HG03175 (cell line): ENCODE measurements at regions not wholly inside any gene's neighbourhood (a gene's known extent, or its start where the extent isn't known, plus 50 kb on each side); places are given as distances from the start of the nearest gene placed in this dataset.
A peak's percentile ranks its signal among the peaks of the same experiment; 100 is the strongest.
"Not testable (repeated sequence)": the region's sequence is repeated elsewhere in the genome, so short reads cannot be mapped to it uniquely, and the experiment has no call there.

Source experiments
- ATAC-seq: cut with Tn5 transposase; IDR thresholded peaks from one replicate; pipeline ENCODE4 v1.9.1; 2021; ENCODE audit warnings: mild to moderate bottlenecking, moderate library complexity; ENCODE audit not compliant: unreplicated experiment

GRCh38 chr2:7620255-7620654, 703.0 kb downstream of the RNF144A start:
- ATAC-seq = no peak

DNA sequence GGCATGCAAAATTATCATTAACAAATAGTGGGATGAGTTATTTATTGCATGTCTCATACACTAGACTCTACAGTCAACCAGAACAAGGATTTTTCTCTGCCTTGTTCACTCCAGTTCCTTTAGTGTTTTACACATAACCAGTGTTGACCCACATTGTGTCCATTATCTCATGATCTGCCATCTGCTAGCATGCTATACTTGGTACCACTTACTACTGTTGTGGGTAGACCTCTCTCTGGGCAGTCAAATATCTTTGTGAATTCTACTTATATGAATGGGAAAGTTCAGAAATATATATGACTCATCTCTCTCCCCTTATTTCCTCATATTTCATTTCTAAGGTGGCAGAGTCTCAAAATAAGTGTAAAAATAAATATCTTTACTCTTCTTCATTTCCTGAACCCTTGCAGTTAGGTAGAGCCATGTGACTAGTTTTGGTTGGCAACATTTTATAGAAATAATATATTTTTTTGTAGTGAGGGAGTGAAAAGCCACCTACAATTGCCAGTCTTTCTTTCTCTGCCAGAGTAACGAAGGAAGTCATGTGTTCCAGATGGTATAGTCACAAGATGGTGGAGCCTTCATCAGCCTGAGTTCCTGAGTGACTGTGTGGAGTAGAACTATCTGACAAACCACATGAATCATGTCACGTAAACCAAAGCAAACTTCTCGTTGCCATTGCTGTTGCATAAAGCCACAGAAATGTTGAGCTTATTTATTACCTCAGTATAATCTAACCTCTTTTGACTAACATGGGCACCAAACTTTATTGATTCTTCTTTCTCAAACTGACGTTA, 704.0 kb downstream of the RNF144A start:
- ATAC-seq = no peak

GRCh38 chr2:7625392-7626138, 708.4 kb downstream of the RNF144A start:
- peak; percentile 79 for ATAC-seq

DNA sequence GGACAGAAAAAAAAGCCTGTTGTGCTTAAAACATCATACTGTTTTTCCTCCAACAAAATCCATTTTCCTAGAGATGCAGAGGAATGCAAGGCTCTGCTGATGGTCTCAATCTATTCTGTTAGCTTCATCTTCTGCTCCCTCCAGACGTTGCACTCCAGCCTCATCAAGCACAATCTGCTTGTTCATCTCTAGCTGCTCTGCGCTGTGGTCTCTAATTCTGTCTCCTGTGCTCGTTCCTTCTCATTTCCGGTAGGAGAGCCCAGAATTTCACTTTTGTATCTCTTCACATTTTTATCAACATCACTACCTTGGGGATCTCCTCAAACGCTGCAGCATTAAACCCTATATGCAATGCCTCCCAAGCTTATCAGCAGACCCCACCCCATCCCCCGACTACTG, 708.9 kb downstream of the RNF144A start:
- no peak for ATAC-seq

GRCh38 chr2:7627583-7627982, 710.4 kb downstream of the RNF144A start:
- ATAC-seq = no peak

DNA sequence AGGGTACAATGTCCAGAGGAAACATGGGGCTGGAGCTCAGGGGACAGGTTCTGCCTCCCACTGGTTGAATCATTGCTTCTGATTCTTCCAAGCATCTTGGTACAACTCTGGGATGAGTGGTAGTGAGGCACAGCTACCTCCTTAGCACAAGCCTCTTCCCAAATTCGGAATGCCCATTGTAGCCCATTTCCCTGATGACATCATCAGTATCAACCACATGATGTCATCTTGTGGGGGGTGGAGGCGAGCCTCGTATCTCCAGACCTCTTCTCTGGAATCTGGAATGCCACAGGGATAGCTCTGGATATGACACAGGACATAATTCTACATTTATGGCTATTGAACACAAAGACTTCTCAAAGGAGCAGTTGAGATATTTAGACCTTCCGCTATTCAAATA, 715.2 kb downstream of the RNF144A start:
- ATAC-seq = no peak

- no peak for ATAC-seq
Measured at GRCh38 chr2:7633566-7634153, 716.4 kb downstream of the RNF144A start.

- no peak for ATAC-seq
Measured at GRCh38 chr2:7634409-7634808, 717.2 kb downstream of the RNF144A start.

DNA sequence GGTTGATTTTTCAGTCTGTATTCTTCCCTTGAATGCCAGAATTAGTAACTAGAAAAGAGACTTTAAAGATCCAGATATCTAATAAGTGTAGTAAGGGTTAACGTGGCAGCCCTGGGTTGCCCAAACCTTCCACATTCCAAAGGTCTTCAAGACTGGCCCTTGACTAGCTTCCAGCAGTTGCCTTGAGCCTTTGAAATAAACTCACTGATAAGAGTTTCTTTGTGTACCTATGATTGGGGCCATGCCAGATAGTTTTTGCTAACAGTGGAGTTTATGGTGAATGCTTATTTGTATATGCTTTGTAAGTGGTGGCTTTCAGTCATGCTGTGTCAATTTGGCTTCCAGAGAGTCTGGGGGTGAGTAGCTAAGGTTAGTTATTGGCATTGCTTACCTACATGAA, 722.3 kb downstream of the RNF144A start:
- ATAC-seq = no peak

DNA sequence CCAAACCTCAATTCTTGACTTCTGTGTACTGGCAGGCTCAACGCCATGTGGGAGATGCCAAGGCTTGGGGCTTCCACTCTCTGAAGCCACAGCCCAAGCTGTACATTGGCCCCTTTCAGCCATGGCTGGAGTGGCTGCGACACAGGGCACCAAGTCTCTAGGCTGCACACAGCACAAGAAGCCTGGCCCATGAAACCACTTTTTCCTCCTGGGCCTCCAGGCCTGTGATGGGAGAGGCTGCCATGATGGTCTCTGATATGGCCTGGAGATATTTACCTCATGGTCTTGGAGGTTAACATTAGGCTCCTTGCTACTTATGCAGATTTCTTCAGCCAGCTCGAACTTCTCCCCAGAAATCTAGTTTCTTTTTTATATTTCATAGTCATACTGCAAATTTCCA, 724.1 kb downstream of the RNF144A start:
- ATAC-seq = not testable (repeated sequence)

DNA sequence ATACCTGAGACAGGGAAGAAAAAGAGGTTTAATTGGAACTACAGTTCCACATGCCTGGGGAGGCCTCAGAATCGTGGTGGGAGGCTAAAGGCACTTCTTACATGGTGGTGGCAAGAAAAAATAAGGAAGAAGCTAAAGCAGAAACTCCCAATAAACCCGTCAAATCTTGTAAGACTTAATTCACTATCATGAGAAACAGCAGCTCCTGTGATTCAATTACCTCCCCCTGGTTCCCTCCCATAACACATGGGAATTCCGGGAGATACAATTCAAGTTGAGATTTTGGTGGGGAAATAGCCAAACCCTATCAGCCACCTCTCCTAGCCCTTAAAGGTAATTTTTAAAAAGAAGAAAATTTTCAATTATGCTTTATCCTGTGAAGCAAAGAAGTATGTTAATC, 728.8 kb downstream of the RNF144A start:
- ATAC-seq = no peak

DNA sequence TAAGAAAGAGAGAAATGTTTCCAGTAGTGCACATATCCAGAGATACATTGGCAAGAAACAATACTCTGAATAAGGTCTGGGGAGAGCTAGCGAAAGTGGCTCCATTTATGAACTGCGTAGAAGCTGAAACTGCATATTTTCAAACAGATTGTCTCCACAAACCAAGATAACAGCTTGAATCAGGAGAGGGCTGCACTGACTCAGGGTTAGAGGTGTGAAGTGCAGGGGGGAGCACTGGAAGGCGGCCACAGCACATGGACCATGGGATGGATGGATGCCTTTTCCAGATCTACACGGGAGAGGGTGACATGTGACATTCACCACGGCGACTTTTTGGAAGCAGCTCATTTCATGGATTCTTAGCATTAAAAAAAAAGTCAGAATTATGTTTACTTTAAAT, 729.4 kb downstream of the RNF144A start:
- ATAC-seq = no peak

- no peak for ATAC-seq
Measured at GRCh38 chr2:7648221-7648795, 731.1 kb downstream of the RNF144A start.

- ATAC-seq = no peak
Measured at GRCh38 chr2:7649461-7650228, 732.4 kb downstream of the RNF144A start.

GRCh38 chr2:7653617-7654016, 736.4 kb downstream of the RNF144A start:
- no peak for ATAC-seq

DNA sequence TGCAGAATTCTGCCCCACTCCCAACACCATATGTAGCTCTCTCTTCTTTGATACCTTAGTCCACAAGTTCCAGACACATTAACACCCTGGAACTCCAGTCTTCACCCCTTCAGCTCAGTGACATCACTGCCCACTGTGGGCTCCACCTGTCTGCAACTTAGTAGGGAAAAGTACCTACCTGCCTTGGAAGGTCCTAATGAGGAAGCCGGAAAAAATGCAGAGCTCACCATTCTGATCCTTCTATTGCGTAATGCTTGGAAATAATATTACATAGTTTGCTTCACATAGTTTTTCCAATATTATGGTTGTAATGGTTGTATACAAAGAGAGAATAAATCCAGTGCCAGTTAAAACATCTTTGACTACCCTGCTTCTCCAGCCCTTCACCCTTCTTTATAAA, 738.4 kb downstream of the RNF144A start:
- ATAC-seq = no peak

GRCh38 chr2:7657526-7657925, 740.3 kb downstream of the RNF144A start:
- ATAC-seq = not testable (repeated sequence)

DNA sequence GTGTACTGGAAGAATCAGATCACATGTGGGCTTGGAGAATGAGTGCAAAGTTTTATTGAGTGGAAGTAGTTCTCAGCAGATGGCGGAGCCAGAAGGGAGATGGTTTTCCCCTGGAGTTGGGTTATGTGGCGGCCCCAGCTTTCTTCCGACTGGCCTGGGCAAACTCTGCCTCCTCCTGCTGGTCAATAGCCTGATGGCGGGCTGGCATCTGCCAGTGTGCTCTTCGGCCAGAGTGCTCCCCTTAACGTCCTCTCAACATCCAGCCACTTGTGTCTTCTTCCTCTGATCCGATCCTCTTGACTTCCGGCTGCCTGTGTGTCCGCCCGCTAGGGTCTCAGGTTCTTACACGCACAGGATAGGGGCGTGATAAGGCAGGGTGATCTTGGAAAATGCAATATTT, 741.3 kb downstream of the RNF144A start:
- ATAC-seq = no peak

DNA sequence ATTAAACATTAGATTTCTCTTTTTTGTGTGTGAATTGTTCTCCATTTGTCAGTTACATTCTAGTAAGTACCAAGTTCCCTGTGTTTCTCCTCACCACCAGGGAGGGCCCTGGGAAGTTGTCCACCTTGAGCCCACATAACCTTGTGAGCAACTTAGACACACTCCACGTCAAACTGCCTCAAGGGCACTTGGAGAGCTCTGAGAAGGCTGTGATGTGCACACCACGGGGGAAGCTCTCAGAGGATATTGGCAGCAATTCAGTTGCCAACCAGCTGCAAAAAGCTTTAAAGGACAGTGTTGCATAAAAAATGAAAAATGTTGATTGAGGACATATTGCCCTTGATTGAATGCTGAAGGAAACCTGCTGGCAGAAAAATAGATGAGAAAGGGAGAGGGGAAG, 743.6 kb downstream of the RNF144A start:
- no peak for ATAC-seq

DNA sequence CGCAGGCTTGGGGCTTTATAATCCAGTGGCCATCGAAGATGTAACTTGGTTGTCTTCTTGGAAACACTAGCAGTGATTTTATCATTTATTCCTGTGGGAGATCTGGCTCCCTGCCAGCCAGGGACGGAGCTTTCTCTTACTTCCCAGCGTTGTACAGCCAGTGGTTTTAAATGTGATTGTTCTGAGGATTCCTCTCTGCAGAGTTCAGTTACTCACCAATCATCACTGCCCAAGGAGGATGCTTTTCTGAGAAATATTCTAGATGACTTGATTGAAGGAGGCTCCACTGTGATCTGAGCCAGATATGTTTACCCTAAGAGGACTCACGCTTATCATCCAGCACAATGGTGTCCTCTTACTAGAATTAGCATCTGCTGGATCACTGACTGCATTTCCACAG, 744.3 kb downstream of the RNF144A start:
- ATAC-seq = no peak

DNA sequence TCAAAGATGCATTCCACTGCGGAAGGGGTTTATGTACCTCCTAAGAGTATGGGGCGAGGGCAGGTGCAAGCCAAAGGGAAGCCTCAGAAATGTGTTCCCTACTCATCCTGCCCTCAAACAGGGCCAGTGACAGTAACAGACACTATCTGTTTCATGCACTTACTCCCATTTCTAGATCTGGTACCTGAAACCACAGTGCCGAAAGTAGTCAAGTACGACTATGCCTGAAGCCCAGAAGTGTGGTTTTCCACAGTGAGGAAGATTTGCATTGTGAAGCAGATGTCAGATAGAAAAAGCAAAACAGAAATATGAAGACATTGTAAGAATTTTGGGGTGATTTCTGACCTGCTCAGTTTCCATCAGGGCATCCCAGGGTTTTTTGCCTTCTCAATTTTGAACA, 748.7 kb downstream of the RNF144A start:
- ATAC-seq = no peak
